Osteoblast (primary cell): ENCODE measurements at regions not wholly inside any gene's neighbourhood (a gene's known extent, or its start where the extent isn't known, plus 50 kb on each side); places are given as distances from the start of the nearest gene placed in this dataset.

ENCODE experiments used
- DNase-seq: peaks from one replicate; pipeline ENCODE4 v3.0.0; 2011; ENCODE audit warnings: low spot score, mixed read lengths; ENCODE audit not compliant: insufficient read length; ENCODE audit errors: missing footprints
- H2AFZ ChIP-seq: 2 replicates; pipeline ENCODE4 v1.6.0; 2011; ENCODE audit warnings: mild to moderate bottlenecking, low read length
- H3K27ac ChIP-seq: 2 replicates; pipeline ENCODE4 v1.5.1; 2011; ENCODE audit warnings: mild to moderate bottlenecking, low read depth, low read length, moderate library complexity
- H3K27me3 ChIP-seq: 2 replicates; pipeline ENCODE4 v1.6.0; 2012; ENCODE audit warnings: mild to moderate bottlenecking, control low read depth, inconsistent platforms, low read length, moderate library complexity; ENCODE audit not compliant: insufficient read depth
- H3K36me3 ChIP-seq: 2 replicates; pipeline ENCODE4 v1.5.1; 2011; ENCODE audit warnings: mild to moderate bottlenecking, low read length, control low read depth, moderate library complexity; ENCODE audit not compliant: insufficient read depth
- H3K4me1 ChIP-seq: 2 replicates; pipeline ENCODE4 v1.5.1; 2011; ENCODE audit warnings: mild to moderate bottlenecking, low read length, control low read depth, moderate library complexity; ENCODE audit not compliant: insufficient read depth
- H3K4me2 ChIP-seq: 2 replicates; pipeline ENCODE4 v1.6.0; 2011; ENCODE audit warnings: mild to moderate bottlenecking, low read length; ENCODE audit not compliant: insufficient read depth
- H3K4me3 ChIP-seq: fragments of 200-600 bp; sonication (generic); 3 replicates; pipeline ENCODE4 v1.5.1; 2012; ENCODE audit warnings: mild to moderate bottlenecking, low read length, inconsistent platforms; ENCODE audit not compliant: insufficient read depth
- H3K79me2 ChIP-seq: 2 replicates; pipeline ENCODE4 v1.6.0; 2012; ENCODE audit warnings: mild to moderate bottlenecking, low read length, control low read depth, inconsistent platforms; ENCODE audit not compliant: insufficient read depth
- H3K9me3 ChIP-seq: 2 replicates; pipeline ENCODE4 v1.5.1; 2011; ENCODE audit warnings: low read depth, low read length, control low read depth
- H4K20me1 ChIP-seq: 2 replicates; pipeline ENCODE4 v1.6.0; 2012; ENCODE audit warnings: mild to moderate bottlenecking, low read length, control low read depth; ENCODE audit not compliant: insufficient read depth
- TF ChIP-seq, protein P1 (sequence below): IDR thresholded peaks from 2 replicates; pipeline ENCODE4 v1.5.1; 2011; ENCODE audit warnings: mild to moderate bottlenecking, low read depth, low read length, moderate library complexity; ENCODE audit errors: extremely low read depth

DNA sequence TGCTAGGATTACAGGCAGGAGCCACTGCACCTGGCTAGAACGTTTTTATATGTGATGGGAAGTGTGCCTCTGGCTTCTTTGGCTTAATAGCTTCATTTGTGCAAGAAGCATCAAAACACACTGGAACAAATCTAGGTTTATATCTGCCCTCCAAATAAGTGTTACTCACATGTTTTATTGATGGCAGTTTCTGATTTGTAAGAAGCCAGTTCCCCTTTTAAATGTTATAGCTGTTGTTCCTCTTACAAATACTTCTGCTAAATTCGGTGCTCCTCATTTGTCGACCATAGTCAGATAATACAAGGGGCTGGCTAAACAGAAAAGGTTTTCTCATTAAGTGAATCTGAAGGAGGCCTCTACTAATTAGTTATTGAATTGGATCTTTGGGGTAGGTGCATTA lies 307.1 kb upstream of the SEMA6D start:
- Histone ChIP-seq H3K4me3 (no peak overlapping the region), H4K20me1 (no peaks in the 10 kb centered on the region), H2AFZ (no peak overlapping the region), H3K79me2 (no peaks in the 10 kb centered on the region), H3K36me3 (no peaks in the 10 kb centered on the region), H3K27me3 (no peaks in the 10 kb centered on the region), H3K4me1 (no peaks in the 10 kb centered on the region), H3K9me3 (no peaks in the 10 kb centered on the region), H3K27ac (no peak overlapping the region), H3K4me2 (no peak overlapping the region)
- DNase-seq, result no peak
- TF ChIP-seq, protein P1, sequence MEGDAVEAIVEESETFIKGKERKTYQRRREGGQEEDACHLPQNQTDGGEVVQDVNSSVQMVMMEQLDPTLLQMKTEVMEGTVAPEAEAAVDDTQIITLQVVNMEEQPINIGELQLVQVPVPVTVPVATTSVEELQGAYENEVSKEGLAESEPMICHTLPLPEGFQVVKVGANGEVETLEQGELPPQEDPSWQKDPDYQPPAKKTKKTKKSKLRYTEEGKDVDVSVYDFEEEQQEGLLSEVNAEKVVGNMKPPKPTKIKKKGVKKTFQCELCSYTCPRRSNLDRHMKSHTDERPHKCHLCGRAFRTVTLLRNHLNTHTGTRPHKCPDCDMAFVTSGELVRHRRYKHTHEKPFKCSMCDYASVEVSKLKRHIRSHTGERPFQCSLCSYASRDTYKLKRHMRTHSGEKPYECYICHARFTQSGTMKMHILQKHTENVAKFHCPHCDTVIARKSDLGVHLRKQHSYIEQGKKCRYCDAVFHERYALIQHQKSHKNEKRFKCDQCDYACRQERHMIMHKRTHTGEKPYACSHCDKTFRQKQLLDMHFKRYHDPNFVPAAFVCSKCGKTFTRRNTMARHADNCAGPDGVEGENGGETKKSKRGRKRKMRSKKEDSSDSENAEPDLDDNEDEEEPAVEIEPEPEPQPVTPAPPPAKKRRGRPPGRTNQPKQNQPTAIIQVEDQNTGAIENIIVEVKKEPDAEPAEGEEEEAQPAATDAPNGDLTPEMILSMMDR, result no peak

DNA sequence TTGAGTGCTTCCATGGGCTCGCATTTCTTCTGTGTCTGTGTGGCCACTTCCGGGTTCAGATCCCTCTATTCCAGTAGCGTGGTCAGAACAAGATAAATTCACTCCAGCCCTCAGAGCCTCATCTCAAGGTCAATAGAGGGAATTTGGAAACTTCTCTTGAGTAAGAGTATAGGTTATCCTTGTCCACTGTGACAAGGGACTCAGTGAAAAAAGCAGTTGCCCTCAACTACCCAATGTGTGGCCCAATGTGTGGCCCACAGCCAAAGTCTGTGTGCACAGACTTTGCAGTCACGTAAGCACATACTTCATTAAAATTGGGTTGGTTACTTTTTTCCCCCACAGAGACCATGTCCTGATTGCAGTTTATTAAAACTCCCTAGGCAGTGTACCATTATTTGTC lies 305.6 kb upstream of the SEMA6D start:
- Histone ChIP-seq H3K4me3 (no peak overlapping the region), H3K27ac (no peak overlapping the region), H3K27me3 (no peaks in the 10 kb centered on the region), H3K9me3 (no peaks in the 10 kb centered on the region), H3K79me2 (no peaks in the 10 kb centered on the region), H3K4me1 (no peaks in the 10 kb centered on the region), H3K4me2 (no peak overlapping the region), H4K20me1 (no peaks in the 10 kb centered on the region), H3K36me3 (no peaks in the 10 kb centered on the region), H2AFZ (no peak overlapping the region)
- TF ChIP-seq, protein P1, result no peak
- DNase-seq, result no peak

DNA sequence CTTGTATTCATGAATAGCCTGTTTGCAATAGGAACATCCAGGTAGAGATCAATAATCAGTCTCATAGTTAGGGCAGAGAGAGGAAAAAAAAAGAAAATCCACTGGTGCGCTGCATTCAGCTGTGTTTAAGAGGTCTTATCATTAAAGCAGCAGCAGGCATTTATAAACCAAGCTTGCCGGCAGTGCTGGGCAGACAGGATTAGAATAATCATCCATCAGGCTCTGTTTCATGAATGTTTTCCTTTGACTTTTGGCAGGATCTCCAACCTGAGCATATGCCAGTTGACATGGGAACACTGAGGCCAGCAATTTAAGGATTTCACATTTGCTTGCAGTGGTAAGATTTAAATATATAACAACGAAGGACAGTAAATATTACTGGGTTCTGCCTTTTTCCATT lies 305.2 kb upstream of the SEMA6D start:
- H3K4me1 ChIP-seq, result no peaks in the 10 kb centered on the region
- DNase-seq, result no peak
- no peak overlapping the region for H3K4me2 ChIP-seq
- H3K27ac ChIP-seq, result no peak overlapping the region
- no peaks in the 10 kb centered on the region for H4K20me1 ChIP-seq
- no peaks in the 10 kb centered on the region for H3K9me3 ChIP-seq
- no peaks in the 10 kb centered on the region for H3K27me3 ChIP-seq
- no peak overlapping the region for H3K4me3 ChIP-seq
- H2AFZ ChIP-seq, result no peak overlapping the region
- H3K79me2 ChIP-seq, result no peaks in the 10 kb centered on the region
- H3K36me3 ChIP-seq, result no peaks in the 10 kb centered on the region
- TF ChIP-seq, protein P1, result no peak

DNA sequence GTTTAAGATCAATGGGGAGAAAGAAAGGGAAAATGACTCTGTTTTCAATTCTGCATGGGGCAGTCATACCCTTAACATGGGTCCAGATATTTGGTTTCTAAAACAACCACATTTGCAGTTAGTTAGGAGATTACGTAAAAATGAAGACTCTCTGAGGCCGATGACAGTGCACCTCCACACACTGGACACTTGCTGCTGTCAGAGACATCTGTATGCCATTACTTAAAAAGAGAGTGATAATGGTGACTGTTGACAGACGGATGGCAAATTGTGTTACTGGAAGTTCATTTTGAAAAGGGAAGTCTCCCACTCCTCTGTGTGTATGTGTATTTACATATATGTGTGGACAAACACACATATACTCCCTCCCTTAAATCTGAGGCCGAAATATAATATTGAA lies 304.5 kb upstream of the SEMA6D start:
- H3K36me3 ChIP-seq, result no peaks in the 10 kb centered on the region
- no peak overlapping the region for H2AFZ ChIP-seq
- H3K79me2 ChIP-seq, result no peaks in the 10 kb centered on the region
- TF ChIP-seq, protein P1, result no peak
- no peaks in the 10 kb centered on the region for H3K27me3 ChIP-seq
- no peak overlapping the region for H3K27ac ChIP-seq
- no peaks in the 10 kb centered on the region for H4K20me1 ChIP-seq
- H3K4me2 ChIP-seq, result no peak overlapping the region
- DNase-seq, result no peak
- H3K4me3 ChIP-seq, result no peak overlapping the region
- H3K4me1 ChIP-seq, result no peaks in the 10 kb centered on the region
- no peaks in the 10 kb centered on the region for H3K9me3 ChIP-seq
